ELR (cell line): ENCODE measurements at regions not wholly inside any gene's neighbourhood (a gene's known extent, or its start where the extent isn't known, plus 50 kb on each side); places are given as distances from the start of the nearest gene placed in this dataset.
"Not testable (repeated sequence)": the region's sequence is repeated elsewhere in the genome, so short reads cannot be mapped to it uniquely, and the experiment has no call there.

Experiments used
- DNase-seq: peaks from one replicate; pipeline ENCODE4 v3.0.0-alpha.2; 2015; ENCODE audit warnings: low read depth

DNA sequence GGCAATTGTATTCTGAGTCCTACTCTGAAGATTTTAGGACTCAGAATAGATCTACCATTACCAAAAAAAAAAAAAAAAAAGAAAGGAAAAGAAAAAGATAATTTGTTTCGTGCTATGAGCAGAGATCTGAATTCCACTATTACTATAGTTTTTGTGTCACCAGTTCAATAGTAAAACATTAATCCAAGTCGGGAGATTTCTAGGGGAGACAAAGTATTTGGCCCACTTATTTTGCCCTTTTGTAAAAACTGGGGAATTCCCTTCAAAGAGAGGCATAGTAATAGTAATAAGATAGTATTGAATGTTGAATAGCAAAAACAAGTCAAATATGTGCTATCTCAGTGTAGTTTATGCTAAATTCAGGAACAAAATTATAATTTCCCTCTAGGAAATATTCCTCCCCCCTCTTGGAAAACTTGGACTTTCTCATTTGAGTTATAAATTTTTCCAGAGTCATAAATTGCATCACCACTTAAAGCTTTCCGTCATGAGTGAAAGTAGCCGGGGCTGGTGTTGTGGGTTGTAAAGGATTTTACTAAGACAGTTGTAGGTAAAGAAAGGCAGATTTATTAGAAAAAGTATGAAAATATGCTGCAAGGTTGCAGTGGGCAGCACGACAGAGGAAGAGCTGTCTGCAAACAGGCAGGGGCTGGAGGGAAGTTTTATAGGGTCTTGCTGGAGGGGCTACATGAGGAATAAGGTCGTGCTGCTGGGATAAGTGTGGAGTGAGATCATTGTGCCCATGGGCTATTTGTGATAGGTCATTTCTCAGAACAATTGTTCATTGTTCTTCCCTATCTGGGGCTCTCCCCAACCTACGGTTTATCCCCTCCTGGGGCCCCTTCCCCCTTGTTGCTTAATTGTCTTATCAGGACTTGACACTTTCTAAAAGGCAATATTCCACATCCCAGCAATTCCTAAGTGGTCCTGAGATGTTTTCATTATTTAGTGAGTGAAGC lies 1009.9 kb downstream of the PLA2G4A start:
- DNase-seq: peak; percentile 22

DNA sequence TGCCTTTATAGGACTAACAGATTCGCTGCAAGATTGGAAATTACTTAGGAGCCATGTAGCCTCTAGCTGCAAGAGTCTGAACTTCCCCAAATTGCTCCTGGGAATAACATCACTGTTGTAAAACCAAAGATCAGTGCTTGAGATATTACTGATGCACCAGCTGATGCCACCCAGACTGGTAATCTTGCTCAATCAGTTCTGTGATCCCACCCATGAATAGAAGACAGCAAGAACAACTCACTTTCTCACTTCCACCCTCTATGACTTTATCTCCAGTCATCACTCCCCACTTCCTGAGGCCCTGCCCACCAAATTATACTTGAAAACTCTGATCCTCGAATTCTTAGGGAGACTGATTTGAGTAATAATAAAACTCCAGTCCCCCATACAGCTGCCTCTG lies 1011.1 kb downstream of the PLA2G4A start:
- peak; percentile 73 for DNase-seq

DNA sequence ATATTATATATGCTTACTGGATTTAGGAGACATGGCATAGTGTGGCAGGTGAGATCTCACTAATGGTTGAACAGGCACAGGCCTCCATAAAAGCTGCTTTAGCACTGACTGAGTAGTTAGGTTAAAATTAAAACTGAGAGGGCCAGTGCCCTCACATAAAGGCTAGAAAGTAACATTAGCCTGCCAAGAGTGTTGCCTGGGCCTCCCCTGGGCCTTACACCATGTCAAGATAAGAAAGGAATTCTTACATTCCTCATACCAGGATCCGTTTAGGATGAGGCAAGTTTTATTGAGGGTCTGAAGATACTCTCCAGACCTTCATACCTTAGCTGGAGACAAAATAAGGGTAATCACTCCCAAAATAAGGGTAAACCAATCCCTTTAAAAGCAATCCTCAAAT lies 1011.8 kb downstream of the PLA2G4A start:
- DNase-seq: no peak

- peak; percentile 84 for DNase-seq
Observed at GRCh38 chr1:187842406-187843165, 1013.8 kb downstream of the PLA2G4A start.

GRCh38 chr1:187844313-187844712 lies 1015.6 kb downstream of the PLA2G4A start:
- DNase-seq: peak; percentile 48

DNA sequence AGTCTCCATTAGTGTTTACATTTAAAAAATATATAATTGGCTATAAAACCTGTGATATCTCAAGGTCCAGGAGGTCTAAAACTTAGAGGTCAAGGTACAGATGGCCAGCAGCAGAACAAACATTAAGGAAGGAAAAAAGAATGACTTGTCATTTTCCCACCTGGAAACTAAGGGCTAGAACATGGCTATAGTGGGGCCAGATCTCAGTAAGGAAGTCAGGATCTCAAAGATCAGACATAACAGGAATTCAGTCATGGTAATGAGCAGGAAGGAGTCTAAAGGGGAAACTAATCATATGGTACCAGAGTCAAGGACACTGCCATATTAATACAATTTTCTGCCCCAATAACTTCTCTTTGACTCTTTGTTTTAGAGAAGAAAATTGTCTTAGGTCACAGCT lies 1018.8 kb downstream of the PLA2G4A start:
- DNase-seq: no peak

- DNase-seq: no peak
Observed at GRCh38 chr1:187848321-187848720, 1019.6 kb downstream of the PLA2G4A start.

GRCh38 chr1:187850146-187850545 lies 1021.4 kb downstream of the PLA2G4A start:
- DNase-seq: not testable (repeated sequence)

DNA sequence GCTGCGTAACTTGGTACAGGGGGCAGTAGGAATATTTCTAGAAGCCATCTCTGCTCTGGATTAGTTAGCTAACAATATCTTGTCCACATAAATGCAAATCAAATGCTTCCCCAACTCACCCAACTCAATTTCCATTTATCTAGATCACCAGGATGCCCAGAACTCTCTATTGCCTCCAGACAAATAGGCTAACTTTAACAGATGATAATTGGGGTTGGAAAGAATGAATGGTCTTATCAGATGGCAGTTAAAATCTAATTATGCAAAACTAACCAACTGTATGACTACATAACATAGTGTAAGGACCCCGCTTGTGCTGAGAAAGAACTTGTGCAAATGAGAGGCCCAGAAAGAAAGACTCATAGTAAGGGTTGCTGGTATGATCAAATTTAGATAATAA lies 1024.8 kb downstream of the PLA2G4A start:
- DNase-seq: no peak

DNA sequence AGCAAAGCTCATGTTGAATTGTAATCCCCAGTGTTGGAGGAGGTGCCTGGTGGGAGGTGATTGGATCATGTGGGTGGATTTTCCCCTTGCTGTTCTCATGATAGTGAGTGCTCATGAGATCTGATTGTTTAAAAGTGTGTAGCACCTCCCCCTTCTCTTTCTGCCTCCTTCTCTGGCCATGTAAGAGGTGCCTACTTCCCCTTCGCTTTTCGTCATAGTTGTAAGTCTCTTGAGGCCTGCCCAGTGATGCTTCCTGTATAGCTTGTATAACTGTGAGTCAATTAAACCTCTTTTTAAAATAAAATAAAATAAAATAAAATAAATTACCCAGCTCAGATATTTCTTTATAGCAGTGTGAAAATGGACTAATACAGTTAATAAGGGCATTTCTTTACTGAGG lies 1025.7 kb downstream of the PLA2G4A start:
- DNase-seq: no peak

- DNase-seq: no peak
Observed at GRCh38 chr1:187862506-187862905, 1033.8 kb downstream of the PLA2G4A start.

DNA sequence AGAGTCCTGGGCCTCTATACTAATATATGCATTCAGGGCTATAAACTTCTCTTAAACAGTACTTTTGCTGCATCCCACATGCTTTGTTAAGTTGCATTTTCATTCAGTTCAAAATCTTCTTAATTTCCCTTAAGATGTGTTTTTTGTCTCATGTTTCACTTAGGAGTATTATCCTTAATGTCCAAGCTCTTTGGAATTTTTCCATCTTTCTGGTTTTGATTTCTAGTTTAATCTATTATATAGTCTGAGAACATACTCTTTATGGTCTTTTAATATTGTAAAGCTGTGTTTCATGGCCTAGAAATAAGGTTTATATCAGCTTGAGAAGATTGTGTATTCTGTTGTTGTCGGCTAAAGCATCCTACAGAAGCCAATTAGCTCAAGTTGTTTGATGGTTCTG lies 1041.8 kb downstream of the PLA2G4A start:
- no peak for DNase-seq

DNA sequence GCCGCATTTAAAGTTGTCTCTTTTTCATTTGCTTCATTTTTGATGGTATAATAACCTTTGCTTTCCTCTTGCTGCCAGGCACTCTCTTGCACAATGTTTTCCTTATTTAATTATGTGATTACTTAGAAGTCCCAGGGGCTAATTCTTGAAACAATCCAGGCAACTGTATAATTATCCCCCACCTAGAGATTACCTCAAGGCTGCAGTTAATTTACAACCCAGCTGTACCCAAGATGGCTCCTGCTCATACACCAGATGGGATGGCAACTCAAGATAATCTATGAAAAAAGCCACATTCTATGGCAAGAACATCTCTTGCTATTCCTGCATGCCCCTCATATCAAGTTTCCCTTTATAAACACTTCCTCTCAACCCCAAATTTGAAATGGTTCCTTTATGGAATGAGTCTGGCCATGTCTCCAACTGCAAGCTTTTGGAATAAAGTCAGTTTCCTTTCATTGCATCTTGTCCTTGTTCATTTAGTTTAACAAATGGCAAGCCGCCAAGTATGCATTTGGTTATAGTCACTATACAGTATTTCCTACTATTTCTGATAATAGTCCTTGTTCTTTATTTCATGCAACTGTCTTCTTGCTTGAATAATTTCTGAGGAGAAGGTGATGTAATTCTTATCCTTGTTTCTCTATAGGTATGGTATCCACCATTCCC lies 1042.6 kb downstream of the PLA2G4A start:
- DNase-seq: no peak

DNA sequence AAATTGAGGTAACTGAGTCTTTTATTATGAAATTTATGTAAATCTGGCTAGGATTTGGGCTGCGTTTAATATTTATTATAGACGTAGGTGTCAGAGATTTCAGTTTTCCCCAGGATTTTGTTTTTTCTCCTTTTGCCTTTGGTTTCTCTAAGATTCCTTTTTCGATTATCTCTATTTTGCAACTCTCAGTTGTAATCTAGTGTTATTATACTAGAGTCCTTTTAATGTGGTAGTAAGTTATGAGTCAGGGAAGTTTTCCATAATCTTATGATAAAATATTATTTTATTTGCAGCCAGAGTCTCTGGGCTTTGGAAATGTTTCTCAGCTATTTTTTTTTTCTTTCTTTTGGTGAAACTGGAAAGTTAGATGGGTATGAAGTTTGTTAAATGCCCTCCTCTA lies 1043.8 kb downstream of the PLA2G4A start:
- no peak for DNase-seq

DNA sequence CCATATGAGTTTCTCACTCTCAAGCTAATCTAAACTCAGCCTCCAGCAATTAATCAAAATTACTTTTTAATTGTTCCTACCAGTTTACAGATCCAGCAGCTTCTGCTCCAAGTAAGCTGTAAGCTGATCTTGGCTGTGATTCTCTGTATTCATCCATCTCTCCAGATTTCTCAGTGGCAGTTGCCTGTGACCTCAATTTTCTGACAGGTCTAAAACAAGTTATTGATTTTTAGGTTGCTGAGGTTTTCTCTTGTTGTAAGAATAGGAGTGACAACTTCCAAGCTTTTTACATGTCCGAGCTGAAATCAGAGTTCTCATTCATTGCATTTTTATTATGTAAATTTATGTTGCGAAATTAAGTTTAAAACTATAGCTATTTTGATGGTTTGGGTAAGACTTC lies 1044.4 kb downstream of the PLA2G4A start:
- no peak for DNase-seq

GRCh38 chr1:187876775-187877174 lies 1048.0 kb downstream of the PLA2G4A start:
- no peak for DNase-seq

DNA sequence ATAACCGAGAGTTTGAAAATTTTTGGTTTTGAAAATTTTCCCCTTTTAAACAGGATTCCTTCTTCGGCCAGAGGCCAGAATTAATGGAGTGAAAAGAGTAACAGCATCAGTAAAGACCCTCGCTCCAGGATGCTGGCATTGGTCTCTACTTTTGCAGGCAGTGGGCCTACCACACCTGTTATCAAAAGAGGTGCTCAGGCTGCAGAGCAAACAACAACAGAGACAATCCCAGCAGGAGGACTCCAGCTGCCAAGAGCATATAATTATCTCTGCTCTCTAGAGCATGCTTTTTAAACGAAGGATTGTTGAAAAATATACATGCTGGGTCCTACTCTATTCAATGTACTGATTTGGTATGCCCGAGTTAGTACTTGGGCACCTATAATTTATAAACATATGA lies 1048.5 kb downstream of the PLA2G4A start:
- no peak for DNase-seq

DNA sequence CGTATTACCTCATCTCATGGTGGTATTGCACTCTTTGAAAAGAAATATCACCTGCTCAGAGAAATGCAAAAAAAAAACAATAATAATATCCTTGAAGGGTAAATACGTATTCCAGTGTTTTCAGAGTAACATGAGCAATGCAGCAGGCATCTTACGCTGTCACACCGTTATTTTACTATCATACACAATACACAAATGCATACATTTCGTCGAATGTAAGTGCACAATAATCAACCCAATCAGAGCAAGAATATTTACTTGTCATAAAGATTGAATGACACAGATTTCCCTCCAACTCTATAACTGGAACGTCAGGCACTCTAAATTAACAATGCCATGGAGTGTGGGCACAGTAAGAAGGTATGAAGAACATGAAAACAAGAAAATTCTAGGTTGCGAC lies 1050.1 kb downstream of the PLA2G4A start:
- no peak for DNase-seq

DNA sequence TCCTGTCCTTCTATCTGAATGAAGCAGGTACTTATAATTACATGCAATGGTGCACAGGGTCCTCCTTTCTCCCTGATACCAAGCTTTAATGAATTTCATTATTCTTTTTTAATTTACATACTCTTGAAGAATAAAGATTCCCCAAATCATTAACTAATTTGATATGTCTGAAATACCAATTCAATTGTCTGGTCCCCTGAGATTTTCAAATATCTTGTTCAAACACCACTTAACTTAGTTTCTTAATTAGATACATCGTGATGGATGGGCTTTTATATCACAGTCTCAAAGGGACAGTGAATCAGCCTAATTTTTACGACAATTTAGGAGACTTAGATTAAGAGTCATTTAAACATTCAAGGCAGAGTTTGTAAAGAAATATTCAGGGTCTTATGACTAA lies 1054.6 kb downstream of the PLA2G4A start:
- no peak for DNase-seq

GRCh38 chr1:187891993-187892682 lies 1063.4 kb downstream of the PLA2G4A start:
- no peak for DNase-seq

DNA sequence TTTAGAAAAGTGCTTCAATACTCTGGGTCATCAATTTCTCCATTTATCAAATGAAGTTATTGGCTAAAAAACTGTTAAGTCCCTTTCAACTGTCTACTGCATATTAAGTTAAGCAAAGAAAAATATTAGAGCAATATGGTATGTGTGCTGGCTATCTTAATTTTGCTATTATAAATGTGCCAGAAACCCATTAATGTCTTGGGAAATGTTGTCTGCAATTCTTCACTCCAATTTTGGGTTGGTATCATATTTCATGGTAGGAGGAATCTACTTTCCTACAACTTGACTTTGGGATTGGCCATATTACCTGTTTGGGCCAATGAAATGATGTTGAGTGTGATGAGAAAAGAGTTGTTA lies 1063.9 kb downstream of the PLA2G4A start:
- no peak for DNase-seq

- DNase-seq: no peak
Observed at GRCh38 chr1:187893471-187893870, 1064.7 kb downstream of the PLA2G4A start.
